ENCODE measurements at regions not wholly inside any gene's neighbourhood (a gene's known extent, or its start where the extent isn't known, plus 50 kb on each side); places are given as distances from the start of the nearest gene placed in this dataset.

DNA sequence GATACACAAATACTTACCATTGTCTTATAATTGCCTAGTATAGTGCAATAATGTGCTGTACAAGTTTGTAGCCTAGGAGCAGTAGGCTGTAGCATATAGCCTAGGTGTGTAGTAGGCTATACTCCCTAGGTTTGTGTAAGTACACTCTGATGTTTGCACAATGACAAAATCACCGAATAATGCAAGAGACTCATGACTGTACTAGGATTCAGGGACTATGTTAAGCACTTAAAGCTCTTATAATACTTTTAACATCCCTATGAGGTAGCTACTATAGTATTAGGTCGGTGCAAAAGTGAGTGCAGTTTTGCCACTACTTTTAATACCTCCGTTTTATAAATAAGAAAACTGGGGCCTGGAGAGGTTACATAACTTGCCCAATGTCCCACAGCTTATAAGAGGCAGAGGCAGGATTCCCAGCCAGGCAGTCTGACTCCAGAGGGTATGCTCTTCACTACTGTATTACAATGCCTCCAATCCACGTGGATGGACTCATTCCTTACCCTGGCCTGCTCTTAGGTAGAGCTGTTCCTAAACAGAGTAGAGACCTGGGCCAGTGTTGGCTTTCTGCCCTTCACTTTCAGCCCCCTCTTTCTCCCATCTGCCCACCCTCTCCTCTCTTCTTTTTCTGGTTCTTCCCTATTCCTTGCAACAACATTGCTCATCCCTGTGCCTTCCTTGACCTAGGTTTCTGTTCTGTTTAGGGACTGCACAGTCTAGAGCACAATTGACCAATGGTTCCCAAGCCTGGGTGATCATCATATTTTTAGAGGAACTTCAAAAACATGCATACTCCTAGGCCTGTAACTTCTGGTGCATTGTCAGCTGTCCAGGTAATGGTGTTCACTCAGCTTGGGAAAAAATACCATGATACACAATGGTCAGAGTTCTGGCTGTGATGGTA, 114.0 kb downstream of the CARTPT start:
- no peak overlapping the region for H3K4me3 ChIP-seq (ENCODE audit: low read depth, low read length)
- TF ChIP-seq, protein P1, sequence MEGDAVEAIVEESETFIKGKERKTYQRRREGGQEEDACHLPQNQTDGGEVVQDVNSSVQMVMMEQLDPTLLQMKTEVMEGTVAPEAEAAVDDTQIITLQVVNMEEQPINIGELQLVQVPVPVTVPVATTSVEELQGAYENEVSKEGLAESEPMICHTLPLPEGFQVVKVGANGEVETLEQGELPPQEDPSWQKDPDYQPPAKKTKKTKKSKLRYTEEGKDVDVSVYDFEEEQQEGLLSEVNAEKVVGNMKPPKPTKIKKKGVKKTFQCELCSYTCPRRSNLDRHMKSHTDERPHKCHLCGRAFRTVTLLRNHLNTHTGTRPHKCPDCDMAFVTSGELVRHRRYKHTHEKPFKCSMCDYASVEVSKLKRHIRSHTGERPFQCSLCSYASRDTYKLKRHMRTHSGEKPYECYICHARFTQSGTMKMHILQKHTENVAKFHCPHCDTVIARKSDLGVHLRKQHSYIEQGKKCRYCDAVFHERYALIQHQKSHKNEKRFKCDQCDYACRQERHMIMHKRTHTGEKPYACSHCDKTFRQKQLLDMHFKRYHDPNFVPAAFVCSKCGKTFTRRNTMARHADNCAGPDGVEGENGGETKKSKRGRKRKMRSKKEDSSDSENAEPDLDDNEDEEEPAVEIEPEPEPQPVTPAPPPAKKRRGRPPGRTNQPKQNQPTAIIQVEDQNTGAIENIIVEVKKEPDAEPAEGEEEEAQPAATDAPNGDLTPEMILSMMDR (IDR thresholded peaks at IDR 0.05; ENCODE audit: borderline replicate concordance, insufficient read depth, low read depth, low read length): no peak

GRCh38 chr5:71834601-71835000, 115.5 kb downstream of the CARTPT start:
- TF ChIP-seq, protein P1 (IDR thresholded peaks at IDR 0.05; ENCODE audit: borderline replicate concordance, insufficient read depth, low read depth, low read length): no peak

GRCh38 chr5:71836084-71836483, 117.0 kb downstream of the CARTPT start:
- H3K4me3 ChIP-seq (ENCODE audit: low read depth, low read length): no peak overlapping the region
- TF ChIP-seq, protein P1 (IDR thresholded peaks at IDR 0.05; ENCODE audit: borderline replicate concordance, insufficient read depth, low read depth, low read length): no peak

More at GRCh38 chr5:71834601-71835000, 115.5 kb downstream of the CARTPT start:
- no peak overlapping the region for H3K4me3 ChIP-seq (ENCODE audit: low read depth, low read length)

DNA sequence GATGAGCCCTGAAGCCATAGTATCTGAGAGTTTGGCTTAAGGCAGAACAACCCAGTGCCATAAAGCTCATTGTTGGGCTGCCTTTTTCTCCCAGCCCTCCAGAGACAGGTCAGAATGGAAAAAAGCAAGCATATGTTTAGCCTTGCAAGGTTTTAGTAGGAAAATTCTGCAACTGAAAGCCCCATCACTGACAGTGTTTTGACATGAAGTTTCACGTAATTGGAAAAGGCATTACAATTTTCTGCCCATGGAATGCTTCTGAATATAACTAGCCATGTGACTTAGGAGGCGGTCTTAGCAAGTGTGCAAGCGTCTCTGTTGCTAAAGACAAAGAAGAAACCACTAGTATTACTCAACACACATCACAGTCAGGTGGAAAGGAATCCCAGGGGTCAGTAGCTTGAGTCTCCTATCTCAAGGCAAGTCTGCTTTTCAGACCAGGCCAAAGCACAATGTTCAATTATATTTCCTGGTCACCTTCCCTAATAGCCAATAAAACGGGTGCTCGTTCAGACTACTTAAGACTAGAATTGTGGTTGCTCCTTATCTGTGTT, 117.6 kb downstream of the CARTPT start:
- H3K4me3 ChIP-seq (ENCODE audit: low read depth, low read length): no peak overlapping the region
- TF ChIP-seq, protein P1 (IDR thresholded peaks at IDR 0.05; ENCODE audit: borderline replicate concordance, insufficient read depth, low read depth, low read length): no peak

DNA sequence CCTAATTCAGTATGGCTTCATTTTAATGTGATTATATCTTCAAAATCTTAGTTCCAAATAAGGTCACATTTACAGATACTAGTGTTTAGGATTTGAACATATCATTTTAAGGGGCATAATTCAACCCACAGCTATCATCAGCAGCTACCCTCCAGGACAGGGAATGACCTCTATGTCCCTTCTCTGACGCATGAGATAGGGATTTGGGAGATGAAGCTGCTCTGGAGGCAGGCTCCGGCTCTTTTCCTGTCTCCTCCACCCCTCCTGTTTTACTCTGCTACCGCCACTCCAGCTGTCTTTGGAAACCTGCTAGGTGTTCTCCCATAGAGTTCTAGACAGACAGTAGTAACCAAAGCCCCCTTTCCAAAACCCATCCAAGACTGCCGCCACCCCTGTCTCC, 119.2 kb downstream of the CARTPT start:
- H3K4me3 ChIP-seq (ENCODE audit: low read depth, low read length): no peak overlapping the region
- TF ChIP-seq, protein P1 (IDR thresholded peaks at IDR 0.05; ENCODE audit: borderline replicate concordance, insufficient read depth, low read depth, low read length): no peak

- TF ChIP-seq, protein P1 (IDR thresholded peaks at IDR 0.05; ENCODE audit: borderline replicate concordance, insufficient read depth, low read depth, low read length): no peak
- no peak overlapping the region for H3K4me3 ChIP-seq (ENCODE audit: low read depth, low read length)
Measured at GRCh38 chr5:71839096-71839884, 120.2 kb downstream of the CARTPT start.
